HG02840 (cell line): ENCODE measurements at regions not wholly inside any gene's neighbourhood (a gene's known extent, or its start where the extent isn't known, plus 50 kb on each side); places are given as distances from the start of the nearest gene placed in this dataset.

ENCODE experiments used
- ATAC-seq: cut with Tn5 transposase; IDR thresholded peaks from one replicate; pipeline ENCODE4 v1.9.1; 2021; ENCODE audit warnings: mild to moderate bottlenecking, moderate library complexity, moderate number of reproducible peaks; ENCODE audit not compliant: unreplicated experiment, low FRiP score

GRCh38 chr9:130780865-130781504, 54.1 kb upstream of the ABL1 start:
- no peak for ATAC-seq

DNA sequence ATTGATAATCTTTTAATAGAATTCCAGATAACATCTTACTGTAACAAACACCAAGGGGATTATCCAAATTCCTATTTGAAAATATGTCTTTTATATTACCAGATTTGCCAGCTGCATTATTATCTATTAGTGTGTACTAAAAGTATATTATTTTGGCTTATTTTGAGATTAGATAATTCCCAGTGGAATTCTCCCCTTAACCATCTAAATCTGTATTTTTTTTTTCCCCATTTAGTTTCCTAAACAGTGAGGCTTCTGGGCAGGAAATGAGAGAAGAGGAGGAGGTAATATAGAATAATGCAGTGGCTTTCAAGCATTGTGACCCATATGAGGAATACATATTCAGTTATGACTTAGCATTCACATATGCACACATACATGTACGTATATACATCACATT, 53.5 kb upstream of the ABL1 start:
- ATAC-seq: no peak

DNA sequence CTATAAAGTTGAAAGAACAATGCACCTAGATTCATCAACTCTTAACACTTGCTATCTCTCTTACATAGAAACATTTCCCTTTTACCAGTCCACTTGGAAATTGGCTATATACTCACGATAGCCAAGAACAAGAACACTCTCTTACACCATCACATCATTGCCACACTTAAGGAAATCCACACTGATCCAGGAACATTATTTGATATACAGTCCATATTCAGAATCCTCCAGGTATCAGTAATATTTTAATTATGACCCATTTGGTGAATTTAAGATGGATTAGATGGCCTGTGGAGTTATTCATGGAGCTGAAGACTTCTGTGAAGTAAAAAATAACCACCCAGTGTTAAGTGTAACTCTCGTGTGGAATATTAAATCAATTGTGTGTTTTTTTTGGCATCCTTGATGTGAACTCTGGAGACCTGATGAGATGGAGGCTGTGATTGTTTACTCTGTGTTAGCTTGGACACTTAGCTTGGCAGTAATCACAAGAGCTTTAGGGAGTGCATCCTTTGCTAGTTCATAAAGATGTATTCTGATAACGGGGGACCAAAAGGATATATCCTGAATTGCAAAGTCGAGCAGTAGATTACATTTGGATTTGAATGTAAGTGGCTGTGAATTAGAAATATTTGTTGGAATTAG, 52.0 kb upstream of the ABL1 start:
- ATAC-seq: no peak

GRCh38 chr9:130785053-130785452, 50.0 kb upstream of the ABL1 start:
- ATAC-seq: no peak
